A549 (cell line): ENCODE measurements at regions not wholly inside any gene's neighbourhood (a gene's known extent, or its start where the extent isn't known, plus 50 kb on each side); places are given as distances from the start of the nearest gene placed in this dataset.

Experiments
- CEBPB ChIP-seq, 2 experiments: fragments of >200 bp in 1 of 2; sonication (Bioruptor Twin) in 1 of 2; formaldehyde crosslinking in 1 of 2; IDR thresholded peaks; 2 replicates each; pipeline ENCODE4 v1.6.1; 2012 to 2016
- EP300 ChIP-seq, 2 experiments: fragments of >200 bp; sonication (Bioruptor Twin); formaldehyde crosslinking; IDR thresholded peaks; 2 replicates in 1 of 2; 3 replicates in 1 of 2; pipeline ENCODE4 v1.6.1; 2016 to 2017
- GATA3 ChIP-seq: IDR thresholded peaks from 2 replicates; pipeline ENCODE4 v1.6.1; 2012; ENCODE audit warnings: borderline replicate concordance
- HDAC2 ChIP-seq: fragments of 200-600 bp; sonication (generic); IDR thresholded peaks from 2 replicates; pipeline ENCODE4 v1.6.1; 2016
- KDM5A ChIP-seq: fragments of 200-600 bp; sonication (generic); IDR thresholded peaks from 2 replicates; pipeline ENCODE4 v1.6.1; 2016; ENCODE audit warnings: antibody characterized with exemption, mild to moderate bottlenecking
- MAFK ChIP-seq: fragments of 450-650 bp; IDR thresholded peaks from 2 replicates; pipeline ENCODE4 v1.6.1; 2014; ENCODE audit not compliant: partially characterized antibody
- MYC ChIP-seq: IDR thresholded peaks from 2 replicates; pipeline ENCODE4 v1.6.1; 2012; ENCODE audit warnings: mild to moderate bottlenecking, inconsistent platforms, low read length, improper control_type of control experiment, borderline replicate concordance
- POLR2A ChIP-seq: IDR thresholded peaks from 2 replicates; pipeline ENCODE4 v1.6.1; 2012; ENCODE audit warnings: mild to moderate bottlenecking, low read length
- SMC3 ChIP-seq: fragments of >200 bp; sonication (Bioruptor Twin); formaldehyde crosslinking; IDR thresholded peaks from 3 replicates; pipeline ENCODE4 v1.6.1; 2018; ENCODE audit warnings: inconsistent platforms
- TF ChIP-seq, protein P1 (sequence below): IDR thresholded peaks from 2 replicates; pipeline ENCODE4 v1.6.1; 2012; ENCODE audit warnings: low read depth, borderline replicate concordance
- TF ChIP-seq, protein P2 (sequence below): fragments of >200 bp; sonication (Bioruptor Twin); formaldehyde crosslinking; IDR thresholded peaks from 3 replicates; pipeline ENCODE4 v1.5.1; 2016
- TF ChIP-seq, protein P3 (sequence below): fragments of 450-650 bp; IDR thresholded peaks from 2 replicates; pipeline ENCODE4 v1.6.1; 2014; ENCODE audit warnings: antibody characterized with exemption
- TF ChIP-seq, protein P4 (sequence below): fragments of 250-450 bp; sonication (Bioruptor Pico); IDR thresholded peaks from 2 replicates; pipeline ENCODE4 v1.5.0; 2021; ENCODE audit warnings: mild to moderate bottlenecking, moderate library complexity, borderline replicate concordance

DNA sequence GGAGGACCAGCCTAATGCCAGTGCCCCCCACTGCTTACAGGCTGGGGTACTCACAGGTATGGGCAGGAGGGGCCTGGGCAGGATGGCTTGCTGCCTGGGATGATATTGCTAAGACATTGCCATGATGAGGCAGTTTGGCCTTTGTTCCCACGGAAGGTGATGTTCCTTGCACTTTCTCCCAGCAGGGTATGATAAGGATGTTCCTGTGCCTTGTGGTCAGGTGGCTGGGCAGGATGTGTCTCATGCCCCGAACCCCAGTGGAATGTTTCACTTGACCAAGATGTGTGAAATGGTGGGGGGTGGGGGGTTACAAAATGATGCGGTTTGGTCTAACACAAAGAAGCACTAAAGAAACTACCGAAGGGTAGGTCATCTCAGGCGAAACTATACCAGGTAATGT lies 337.8 kb upstream of the ZFHX3 start:
- no peak for TF ChIP-seq EP300 (IDR thresholded peaks at IDR 0.05)
- TF ChIP-seq, protein P1, sequence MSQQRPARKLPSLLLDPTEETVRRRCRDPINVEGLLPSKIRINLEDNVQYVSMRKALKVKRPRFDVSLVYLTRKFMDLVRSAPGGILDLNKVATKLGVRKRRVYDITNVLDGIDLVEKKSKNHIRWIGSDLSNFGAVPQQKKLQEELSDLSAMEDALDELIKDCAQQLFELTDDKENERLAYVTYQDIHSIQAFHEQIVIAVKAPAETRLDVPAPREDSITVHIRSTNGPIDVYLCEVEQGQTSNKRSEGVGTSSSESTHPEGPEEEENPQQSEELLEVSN = no peak
- TF ChIP-seq, protein P2, sequence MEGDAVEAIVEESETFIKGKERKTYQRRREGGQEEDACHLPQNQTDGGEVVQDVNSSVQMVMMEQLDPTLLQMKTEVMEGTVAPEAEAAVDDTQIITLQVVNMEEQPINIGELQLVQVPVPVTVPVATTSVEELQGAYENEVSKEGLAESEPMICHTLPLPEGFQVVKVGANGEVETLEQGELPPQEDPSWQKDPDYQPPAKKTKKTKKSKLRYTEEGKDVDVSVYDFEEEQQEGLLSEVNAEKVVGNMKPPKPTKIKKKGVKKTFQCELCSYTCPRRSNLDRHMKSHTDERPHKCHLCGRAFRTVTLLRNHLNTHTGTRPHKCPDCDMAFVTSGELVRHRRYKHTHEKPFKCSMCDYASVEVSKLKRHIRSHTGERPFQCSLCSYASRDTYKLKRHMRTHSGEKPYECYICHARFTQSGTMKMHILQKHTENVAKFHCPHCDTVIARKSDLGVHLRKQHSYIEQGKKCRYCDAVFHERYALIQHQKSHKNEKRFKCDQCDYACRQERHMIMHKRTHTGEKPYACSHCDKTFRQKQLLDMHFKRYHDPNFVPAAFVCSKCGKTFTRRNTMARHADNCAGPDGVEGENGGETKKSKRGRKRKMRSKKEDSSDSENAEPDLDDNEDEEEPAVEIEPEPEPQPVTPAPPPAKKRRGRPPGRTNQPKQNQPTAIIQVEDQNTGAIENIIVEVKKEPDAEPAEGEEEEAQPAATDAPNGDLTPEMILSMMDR = no peak
- TF ChIP-seq POLR2A = no peak
- TF ChIP-seq MYC = no peak
- no peak for TF ChIP-seq CEBPB (IDR thresholded peaks at IDR 0.05)
- no peak for TF ChIP-seq HDAC2
- no peak for TF ChIP-seq GATA3
- TF ChIP-seq, protein P3, sequence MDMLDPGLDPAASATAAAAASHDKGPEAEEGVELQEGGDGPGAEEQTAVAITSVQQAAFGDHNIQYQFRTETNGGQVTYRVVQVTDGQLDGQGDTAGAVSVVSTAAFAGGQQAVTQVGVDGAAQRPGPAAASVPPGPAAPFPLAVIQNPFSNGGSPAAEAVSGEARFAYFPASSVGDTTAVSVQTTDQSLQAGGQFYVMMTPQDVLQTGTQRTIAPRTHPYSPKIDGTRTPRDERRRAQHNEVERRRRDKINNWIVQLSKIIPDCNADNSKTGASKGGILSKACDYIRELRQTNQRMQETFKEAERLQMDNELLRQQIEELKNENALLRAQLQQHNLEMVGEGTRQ = no peak
- TF ChIP-seq, protein P4, sequence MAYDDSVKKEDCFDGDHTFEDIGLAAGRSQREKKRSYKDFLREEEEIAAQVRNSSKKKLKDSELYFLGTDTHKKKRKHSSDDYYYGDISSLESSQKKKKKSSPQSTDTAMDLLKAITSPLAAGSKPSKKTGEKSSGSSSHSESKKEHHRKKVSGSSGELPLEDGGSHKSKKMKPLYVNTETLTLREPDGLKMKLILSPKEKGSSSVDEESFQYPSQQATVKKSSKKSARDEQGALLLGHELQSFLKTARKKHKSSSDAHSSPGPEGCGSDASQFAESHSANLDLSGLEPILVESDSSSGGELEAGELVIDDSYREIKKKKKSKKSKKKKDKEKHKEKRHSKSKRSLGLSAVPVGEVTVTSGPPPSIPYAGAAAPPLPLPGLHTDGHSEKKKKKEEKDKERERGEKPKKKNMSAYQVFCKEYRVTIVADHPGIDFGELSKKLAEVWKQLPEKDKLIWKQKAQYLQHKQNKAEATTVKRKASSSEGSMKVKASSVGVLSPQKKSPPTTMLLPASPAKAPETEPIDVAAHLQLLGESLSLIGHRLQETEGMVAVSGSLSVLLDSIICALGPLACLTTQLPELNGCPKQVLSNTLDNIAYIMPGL (CRISPR knock-in tag) = no peak
- TF ChIP-seq SMC3 = no peak
- TF ChIP-seq KDM5A = no peak
- TF ChIP-seq MAFK = no peak
